ENCODE measurements at regions not wholly inside any gene's neighbourhood (a gene's known extent, or its start where the extent isn't known, plus 50 kb on each side); places are given as distances from the start of the nearest gene placed in this dataset.

DNA sequence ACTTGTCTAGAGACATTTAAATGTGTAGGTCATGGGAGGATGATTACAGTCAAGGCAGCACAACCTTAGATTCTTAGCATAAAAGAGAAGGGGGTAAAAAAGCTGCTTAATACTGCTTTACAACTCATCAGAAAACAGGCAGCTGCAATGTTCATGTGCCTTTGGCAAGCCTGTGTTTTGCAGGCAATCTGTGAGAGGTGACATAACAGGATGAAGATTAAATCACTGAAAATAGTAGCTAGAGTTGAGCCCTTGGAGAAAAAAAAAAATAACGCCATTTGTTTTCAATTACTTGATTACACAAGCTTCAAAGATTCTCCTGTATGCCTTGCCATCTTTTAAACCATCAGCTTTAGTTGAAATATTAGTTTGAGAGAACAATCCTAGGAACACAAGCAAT, 847.6 kb upstream of the LCORL start:
- Histone ChIP-seq H3K4me1 (ENCODE audit: control insufficient read depth, extremely low read depth, insufficient read depth, low read length) (no peaks in the 10 kb centered on the region), H3K79me2 (ENCODE audit: control insufficient read depth, insufficient read depth, low read length) (no peaks in the 10 kb centered on the region), H3K9ac (replicated peaks; ENCODE audit: extremely low read depth, insufficient read depth, low read length) (no peak overlapping the region), H3K9me3 (replicated peaks; ENCODE audit: control insufficient read depth, insufficient read depth, low read length) (no peaks in the 10 kb centered on the region), H4K20me1 (replicated peaks; ENCODE audit: control insufficient read depth, extremely low read depth, insufficient read depth, low read length) (no peaks in the 10 kb centered on the region), H3K4me2 (ENCODE audit: insufficient read depth, low read length) (no peak overlapping the region), H2AFZ (ENCODE audit: low read depth, low read length) (no peak overlapping the region), H3K27me3 (ENCODE audit: control insufficient read depth in 2 of 2, insufficient read depth in 2 of 2, low read length in 2 of 2) (no peaks in the 10 kb centered on the region), H3K27ac (ENCODE audit: insufficient read depth, low read depth, low read length) (no peak overlapping the region), H3K4me3 (replicated peaks in 1 of 3; ENCODE audit: insufficient read depth in 1 of 3, low read depth in 1 of 3, low read length in 3 of 3) (no peak overlapping the region), H3K9me1 (replicated peaks; ENCODE audit: control insufficient read depth, extremely low read depth, insufficient read depth, low read length) (no peaks in the 10 kb centered on the region), H3K36me3 (ENCODE audit: control insufficient read depth in 2 of 2, extremely low read depth in 1 of 2, insufficient read depth in 2 of 2, low read length in 2 of 2) (no peaks in the 10 kb centered on the region)
- no TSS peak for BruUV-seq (replicated peaks)
- POLR2A ChIA-PET: no interaction called here
- dilution Hi-C loops (cut with MboI; ENCODE audit: extremely low pct_ligation_motif_present, low sequenced_read_pairs) (no loop called here), intact Hi-C loops (cut with micrococcal nuclease) (no loop called here)
- TF ChIP-seq JUN (IDR thresholded peaks at IDR 0.05; ENCODE audit: borderline replicate concordance, insufficient read depth, insufficient read length, low read depth) (no peak), GATA2 (IDR thresholded peaks at IDR 0.05; ENCODE audit: insufficient read depth, insufficient read length, low read depth, low read length) (no peak), POLR2AphosphoS5 (IDR thresholded peaks at IDR 0.05; ENCODE audit: insufficient read depth, low read depth, low read length) (no peak), MYC (IDR thresholded peaks at IDR 0.05; ENCODE audit: low read depth, low read length) (no peak), FOS (IDR thresholded peaks at IDR 0.05; ENCODE audit: borderline replicate concordance, insufficient read depth, low read length) (no peak), EZH2 (IDR thresholded peaks at IDR 0.05; ENCODE audit: borderline replicate concordance, low read depth, low read length, severe bottlenecking) (no peak), POLR2A (IDR thresholded peaks at IDR 0.05; ENCODE audit: low read depth, low read length) (no peak)
- TF ChIP-seq, protein P1, sequence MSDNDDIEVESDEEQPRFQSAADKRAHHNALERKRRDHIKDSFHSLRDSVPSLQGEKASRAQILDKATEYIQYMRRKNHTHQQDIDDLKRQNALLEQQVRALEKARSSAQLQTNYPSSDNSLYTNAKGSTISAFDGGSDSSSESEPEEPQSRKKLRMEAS (IDR thresholded peaks at IDR 0.05; ENCODE audit: insufficient read depth, insufficient read length): no peak
- TF ChIP-seq, protein P2, sequence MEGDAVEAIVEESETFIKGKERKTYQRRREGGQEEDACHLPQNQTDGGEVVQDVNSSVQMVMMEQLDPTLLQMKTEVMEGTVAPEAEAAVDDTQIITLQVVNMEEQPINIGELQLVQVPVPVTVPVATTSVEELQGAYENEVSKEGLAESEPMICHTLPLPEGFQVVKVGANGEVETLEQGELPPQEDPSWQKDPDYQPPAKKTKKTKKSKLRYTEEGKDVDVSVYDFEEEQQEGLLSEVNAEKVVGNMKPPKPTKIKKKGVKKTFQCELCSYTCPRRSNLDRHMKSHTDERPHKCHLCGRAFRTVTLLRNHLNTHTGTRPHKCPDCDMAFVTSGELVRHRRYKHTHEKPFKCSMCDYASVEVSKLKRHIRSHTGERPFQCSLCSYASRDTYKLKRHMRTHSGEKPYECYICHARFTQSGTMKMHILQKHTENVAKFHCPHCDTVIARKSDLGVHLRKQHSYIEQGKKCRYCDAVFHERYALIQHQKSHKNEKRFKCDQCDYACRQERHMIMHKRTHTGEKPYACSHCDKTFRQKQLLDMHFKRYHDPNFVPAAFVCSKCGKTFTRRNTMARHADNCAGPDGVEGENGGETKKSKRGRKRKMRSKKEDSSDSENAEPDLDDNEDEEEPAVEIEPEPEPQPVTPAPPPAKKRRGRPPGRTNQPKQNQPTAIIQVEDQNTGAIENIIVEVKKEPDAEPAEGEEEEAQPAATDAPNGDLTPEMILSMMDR (IDR thresholded peaks at IDR 0.05; ENCODE audit: extremely low read depth in 1 of 2, insufficient read depth in 1 of 2, low read depth in 1 of 2, low read length in 2 of 2): no peak
- FAIRE-seq (no peak), DNase-seq (ENCODE audit: low read depth, low spot score) (no peak)
- CTCF ChIA-PET: no interaction called here

All from endothelial cell of umbilical vein (primary cell).